GM21528 (cell line): ENCODE measurements at regions not wholly inside any gene's neighbourhood (a gene's known extent, or its start where the extent isn't known, plus 50 kb on each side); places are given as distances from the start of the nearest gene placed in this dataset.
A peak's percentile ranks its signal among the peaks of the same experiment; 100 is the strongest.

Experiments used
- ATAC-seq: cut with Tn5 transposase; IDR thresholded peaks from one replicate; pipeline ENCODE4 v1.9.1; 2021; ENCODE audit warnings: mild to moderate bottlenecking, moderate library complexity; ENCODE audit not compliant: unreplicated experiment, low FRiP score

- peak; percentile 79 for ATAC-seq
Measured at GRCh38 chr2:40507432-40507831, 55.5 kb upstream of the SLC8A1 start.

GRCh38 chr2:40510304-40510703 lies 58.4 kb upstream of the SLC8A1 start:
- no peak for ATAC-seq

- no peak for ATAC-seq
Measured at GRCh38 chr2:40511661-40512213, 59.8 kb upstream of the SLC8A1 start.

GRCh38 chr2:40512256-40512655 lies 60.4 kb upstream of the SLC8A1 start:
- no peak for ATAC-seq

- ATAC-seq, result no peak
Measured at GRCh38 chr2:40513201-40513600, 61.3 kb upstream of the SLC8A1 start.

- ATAC-seq, result no peak
Measured at GRCh38 chr2:40516604-40517003, 64.7 kb upstream of the SLC8A1 start.

GRCh38 chr2:40528564-40528963 lies 76.7 kb upstream of the SLC8A1 start:
- no peak for ATAC-seq

- ATAC-seq, result no peak
Measured at GRCh38 chr2:40531359-40531758, 79.5 kb upstream of the SLC8A1 start.

GRCh38 chr2:40534528-40534927 lies 82.6 kb upstream of the SLC8A1 start:
- no peak for ATAC-seq

- ATAC-seq, result no peak
Measured at GRCh38 chr2:40535972-40536371, 84.1 kb upstream of the SLC8A1 start.

- ATAC-seq, result no peak
Measured at GRCh38 chr2:40540026-40540425, 88.1 kb upstream of the SLC8A1 start.

GRCh38 chr2:40543381-40543780 lies 91.5 kb upstream of the SLC8A1 start:
- no peak for ATAC-seq

- no peak for ATAC-seq
Measured at GRCh38 chr2:40544072-40544471, 92.2 kb upstream of the SLC8A1 start.

GRCh38 chr2:40545645-40546044 lies 93.8 kb upstream of the SLC8A1 start:
- ATAC-seq, result no peak

GRCh38 chr2:40546439-40547191 lies 94.7 kb upstream of the SLC8A1 start:
- no peak for ATAC-seq

- no peak for ATAC-seq
Measured at GRCh38 chr2:40548521-40548920, 96.6 kb upstream of the SLC8A1 start.

GRCh38 chr2:40550085-40550484 lies 98.2 kb upstream of the SLC8A1 start:
- ATAC-seq, result no peak

GRCh38 chr2:40551081-40551480 lies 99.2 kb upstream of the SLC8A1 start:
- no peak for ATAC-seq

GRCh38 chr2:40554665-40555294 lies 102.9 kb upstream of the SLC8A1 start:
- ATAC-seq, result peak; percentile 91

GRCh38 chr2:40556293-40556692 lies 104.4 kb upstream of the SLC8A1 start:
- no peak for ATAC-seq

GRCh38 chr2:40556739-40557138 lies 104.8 kb upstream of the SLC8A1 start:
- no peak for ATAC-seq

- no peak for ATAC-seq
Measured at GRCh38 chr2:40558761-40559160, 106.9 kb upstream of the SLC8A1 start.
